Brain microvascular endothelial cell (primary cell): ENCODE measurements at regions not wholly inside any gene's neighbourhood (a gene's known extent, or its start where the extent isn't known, plus 50 kb on each side); places are given as distances from the start of the nearest gene placed in this dataset.

Experiments
- DNase-seq: peaks from one replicate; pipeline ENCODE4 v3.0.0-alpha.2; 2020
- H3K27ac ChIP-seq: fragments of 250-450 bp; sonication (Bioruptor Pico); 2 replicates; pipeline ENCODE4 v1.5.1; 2020; ENCODE audit warnings: mild to moderate bottlenecking, moderate library complexity
- H3K27me3 ChIP-seq: fragments of 250-450 bp; sonication (Bioruptor Pico); replicated peaks from 2 replicates; pipeline ENCODE4 v1.5.1; 2020; ENCODE audit warnings: mild to moderate bottlenecking
- H3K36me3 ChIP-seq: fragments of 250-450 bp; sonication (Bioruptor Pico); replicated peaks from 2 replicates; pipeline ENCODE4 v1.5.1; 2020; ENCODE audit warnings: mild to moderate bottlenecking
- H3K4me3 ChIP-seq: 2 replicates; pipeline ENCODE4 v1.5.1; 2011; ENCODE audit warnings: low read depth, mild to moderate bottlenecking, control low read depth, low read length, moderate library complexity
- CTCF ChIP-seq: IDR thresholded peaks from 2 replicates; pipeline ENCODE4 v1.5.1; 2011; ENCODE audit warnings: low read depth, mild to moderate bottlenecking, moderate library complexity, low read length, control low read depth, inconsistent platforms; ENCODE audit errors: missing control alignments
- in situ Hi-C: cut with HindIII; loops from 2 replicates; pipeline ENCODE4 v1.10.0; 2017; ENCODE audit warnings: low sequenced_read_pairs, low pct_ligation_motif_present

- Histone ChIP-seq H3K27ac (no peak overlapping the region), H3K36me3 (no peaks in the 10 kb centered on the region), H3K27me3 (no peaks in the 10 kb centered on the region), H3K4me3 (no peak overlapping the region)
- in situ Hi-C loops, result no loop called here
- TF ChIP-seq CTCF, result peak; percentile 1
- no peak for DNase-seq
Measured at GRCh38 chr12:78672033-78672432, 192.5 kb upstream of the SYT1 start.

GRCh38 chr12:78674311-78675090 lies 190.1 kb upstream of the SYT1 start:
- DNase-seq, result peak; percentile 39
- TF ChIP-seq CTCF, result no peak
- in situ Hi-C loops, result no loop called here

GRCh38 chr12:78680596-78680995 lies 184.0 kb upstream of the SYT1 start:
- Histone ChIP-seq H3K27me3 (no peaks in the 10 kb centered on the region), H3K27ac (no peak overlapping the region), H3K4me3 (no peak overlapping the region), H3K36me3 (no peaks in the 10 kb centered on the region)
- no peak for DNase-seq
- no peak for TF ChIP-seq CTCF
- in situ Hi-C loops, result no loop called here

More at GRCh38 chr12:78674311-78675090, 190.1 kb upstream of the SYT1 start:
- no peak overlapping the region for H3K27ac ChIP-seq
- H3K27me3 ChIP-seq, result no peaks in the 10 kb centered on the region
- H3K36me3 ChIP-seq, result no peaks in the 10 kb centered on the region
- no peak overlapping the region for H3K4me3 ChIP-seq

GRCh38 chr12:78683031-78683430 lies 181.5 kb upstream of the SYT1 start:
- in situ Hi-C loops, result no loop called here
- DNase-seq, result peak; percentile 56
- Histone ChIP-seq H3K4me3 (no peak overlapping the region), H3K27me3 (no peaks in the 10 kb centered on the region), H3K36me3 (no peaks in the 10 kb centered on the region), H3K27ac (no peak overlapping the region)
- TF ChIP-seq CTCF, result no peak

GRCh38 chr12:78683626-78684025 lies 180.9 kb upstream of the SYT1 start:
- no peak for DNase-seq
- in situ Hi-C loops, result no loop called here
- H3K27me3 ChIP-seq, result no peaks in the 10 kb centered on the region
- TF ChIP-seq CTCF, result no peak
- no peak overlapping the region for H3K4me3 ChIP-seq
- no peaks in the 10 kb centered on the region for H3K36me3 ChIP-seq
- no peak overlapping the region for H3K27ac ChIP-seq

- no peaks in the 10 kb centered on the region for H3K27me3 ChIP-seq
- in situ Hi-C loops, result no loop called here
- no peak overlapping the region for H3K4me3 ChIP-seq
- no peaks in the 10 kb centered on the region for H3K36me3 ChIP-seq
- TF ChIP-seq CTCF, result no peak
- no peak for DNase-seq
- H3K27ac ChIP-seq, result no peak overlapping the region
Measured at GRCh38 chr12:78684419-78684818, 180.2 kb upstream of the SYT1 start.
